Endothelial cell of umbilical vein (primary cell): ENCODE measurements at regions not wholly inside any gene's neighbourhood (a gene's known extent, or its start where the extent isn't known, plus 50 kb on each side); places are given as distances from the start of the nearest gene placed in this dataset.

Experiments
- BruUV-seq: library from RNA; stranded (reverse); fragments of 400-500 nt; replicated peaks from 2 replicates; lab custom pipeline; 2021; lab: Mats Ljungman, UMichigan
- CTCF ChIA-PET: fragments of 300-600, 350-600 bp; sonication (Branson Sonifier 250); formaldehyde crosslinking; loops from one replicate; lab custom pipeline; 2021; ENCODE audit warnings: antibody characterized with exemption, inconsistent platforms; lab: Charles Lee
- POLR2A ChIA-PET: fragments of 300-600, 350-600 bp; sonication (Branson Sonifier 250); formaldehyde crosslinking; loops from one replicate; lab custom pipeline; 2021; ENCODE audit warnings: antibody characterized with exemption, inconsistent platforms; lab: Charles Lee
- DNase-seq: peaks from one replicate; pipeline ENCODE4 v3.0.0-alpha.2; 2011; ENCODE audit warnings: low read depth, low spot score
- FAIRE-seq: peaks from 2 replicates; lab custom pipeline; 2011; peaks lifted over from hg19 to GRCh38; lab: Jason Lieb, UNC
- H2AFZ ChIP-seq: 2 replicates; pipeline ENCODE4 v1.6.0; 2012; ENCODE audit warnings: low read depth, low read length, control low read depth, inconsistent platforms
- H3K27ac ChIP-seq: 2 replicates; pipeline ENCODE4 v1.5.1; 2011; ENCODE audit warnings: low read depth, mild to moderate bottlenecking, control low read depth, low read length, moderate library complexity; ENCODE audit not compliant: insufficient read depth
- H3K27me3 ChIP-seq, 2 experiments: 2 replicates each; pipeline versions ENCODE4 v1.6.0 to v1.6.1; 2011; ENCODE audit warnings: low read length in 2 of 2, mixed read lengths in 1 of 2; ENCODE audit not compliant: control insufficient read depth in 2 of 2, insufficient read depth in 2 of 2
- H3K36me3 ChIP-seq, 2 experiments: 2 replicates in 1 of 2; 3 replicates in 1 of 2; pipeline ENCODE4 v1.5.1; 2011; ENCODE audit warnings: low read length in 2 of 2, mild to moderate bottlenecking in 1 of 2, moderate library complexity in 1 of 2; ENCODE audit not compliant: control insufficient read depth in 2 of 2, insufficient read depth in 2 of 2; ENCODE audit errors: extremely low read depth in 1 of 2
- H3K4me1 ChIP-seq: 3 replicates; pipeline ENCODE4 v1.5.1; 2011; ENCODE audit warnings: mild to moderate bottlenecking, low read length; ENCODE audit not compliant: control insufficient read depth, insufficient read depth; ENCODE audit errors: extremely low read depth
- H3K4me2 ChIP-seq: 2 replicates; pipeline ENCODE4 v1.6.1; 2011; ENCODE audit warnings: low read length, control low read depth, mixed read lengths; ENCODE audit not compliant: insufficient read depth
- H3K4me3 ChIP-seq, 3 experiments: fragments of 200-600 bp in 1 of 3; sonication (generic), shearing (Covaris generic) in 1 of 3; replicated peaks in 1 of 3; 2 replicates each; pipeline ENCODE4 v1.5.1; 2011 to 2016; ENCODE audit warnings: control low read depth in 3 of 3, low read length in 3 of 3, mild to moderate bottlenecking in 2 of 3, inconsistent platforms in 1 of 3, low read depth in 1 of 3, moderate library complexity in 1 of 3; ENCODE audit not compliant: insufficient read depth in 1 of 3
- H3K79me2 ChIP-seq: 2 replicates; pipeline ENCODE4 v1.6.0; 2012; ENCODE audit warnings: low read length, inconsistent platforms; ENCODE audit not compliant: control insufficient read depth, insufficient read depth
- H3K9ac ChIP-seq: replicated peaks from 2 replicates; pipeline ENCODE3; 2011; ENCODE audit warnings: low read length, control low read depth; ENCODE audit not compliant: insufficient read depth; ENCODE audit errors: extremely low read depth
- H3K9me1 ChIP-seq: replicated peaks from 3 replicates; pipeline ENCODE4 v1.6.0; 2011; ENCODE audit warnings: mild to moderate bottlenecking, low read length; ENCODE audit not compliant: control insufficient read depth, insufficient read depth; ENCODE audit errors: extremely low read depth
- H3K9me3 ChIP-seq: replicated peaks from 2 replicates; pipeline ENCODE4 v1.5.1; 2012; ENCODE audit warnings: low read length, inconsistent platforms; ENCODE audit not compliant: control insufficient read depth, insufficient read depth
- H4K20me1 ChIP-seq: replicated peaks from 2 replicates; pipeline ENCODE3; 2011; ENCODE audit warnings: mild to moderate bottlenecking, low read length; ENCODE audit not compliant: control insufficient read depth, insufficient read depth; ENCODE audit errors: extremely low read depth
- EZH2 ChIP-seq: IDR thresholded peaks from 2 replicates; pipeline ENCODE4 v1.6.1; 2012; ENCODE audit warnings: borderline replicate concordance, low read depth, mild to moderate bottlenecking, moderate library complexity, low read length, inconsistent platforms; ENCODE audit not compliant: severe bottlenecking
- FOS ChIP-seq: IDR thresholded peaks from 2 replicates; pipeline ENCODE4 v1.6.1; 2011; ENCODE audit warnings: mild to moderate bottlenecking, low read length, moderate library complexity, borderline replicate concordance; ENCODE audit not compliant: insufficient read depth
- GATA2 ChIP-seq: IDR thresholded peaks from 2 replicates; pipeline ENCODE4 v1.7.0; 2011; ENCODE audit warnings: low read depth, mild to moderate bottlenecking, moderate library complexity, mixed read lengths, low read length; ENCODE audit not compliant: insufficient read length, insufficient read depth
- JUN ChIP-seq: IDR thresholded peaks from 2 replicates; pipeline ENCODE4 v1.6.1; 2011; ENCODE audit warnings: borderline replicate concordance, low read depth; ENCODE audit not compliant: insufficient read length, insufficient read depth
- MYC ChIP-seq: IDR thresholded peaks from one replicate; pipeline ENCODE4 v1.6.1; 2011; ENCODE audit warnings: mild to moderate bottlenecking, low read depth, low read length
- POLR2A ChIP-seq: IDR thresholded peaks from 2 replicates; pipeline ENCODE4 v1.6.1; 2012; ENCODE audit warnings: low read depth, mild to moderate bottlenecking, control low read depth, low read length
- POLR2AphosphoS5 ChIP-seq: IDR thresholded peaks from 2 replicates; pipeline ENCODE4 v1.6.1; 2012; ENCODE audit warnings: low read depth, mild to moderate bottlenecking, control low read depth, low read length, moderate library complexity; ENCODE audit not compliant: insufficient read depth
- dilution Hi-C: fragments of 300-500 bp; cut with MboI; formaldehyde crosslinking; loops from one replicate; pipeline ENCODE4 v1.15.0; 2019; ENCODE audit warnings: low sequenced_read_pairs; ENCODE audit not compliant: extremely low pct_ligation_motif_present
- intact Hi-C: fragments of 100-400 bp; cut with micrococcal nuclease; formaldehyde crosslinking; loops from one replicate; pipeline ENCODE4 v1.10.0; 2022
- TF ChIP-seq, protein P1 (sequence below), 2 donors: IDR thresholded peaks; 1 replicate in 1 of 2; 2 replicates in 1 of 2; pipeline ENCODE4 v1.5.1; 2011; ENCODE audit warnings: low read length in 2 of 2, mild to moderate bottlenecking in 2 of 2, moderate library complexity in 2 of 2, control low read depth in 1 of 2, inconsistent platforms in 1 of 2, low read depth in 1 of 2; ENCODE audit not compliant: insufficient read depth in 1 of 2; ENCODE audit errors: extremely low read depth in 1 of 2
- TF ChIP-seq, protein P2 (sequence below): IDR thresholded peaks from 2 replicates; pipeline ENCODE4 v1.6.1; 2011; ENCODE audit not compliant: insufficient read depth, insufficient read length

DNA sequence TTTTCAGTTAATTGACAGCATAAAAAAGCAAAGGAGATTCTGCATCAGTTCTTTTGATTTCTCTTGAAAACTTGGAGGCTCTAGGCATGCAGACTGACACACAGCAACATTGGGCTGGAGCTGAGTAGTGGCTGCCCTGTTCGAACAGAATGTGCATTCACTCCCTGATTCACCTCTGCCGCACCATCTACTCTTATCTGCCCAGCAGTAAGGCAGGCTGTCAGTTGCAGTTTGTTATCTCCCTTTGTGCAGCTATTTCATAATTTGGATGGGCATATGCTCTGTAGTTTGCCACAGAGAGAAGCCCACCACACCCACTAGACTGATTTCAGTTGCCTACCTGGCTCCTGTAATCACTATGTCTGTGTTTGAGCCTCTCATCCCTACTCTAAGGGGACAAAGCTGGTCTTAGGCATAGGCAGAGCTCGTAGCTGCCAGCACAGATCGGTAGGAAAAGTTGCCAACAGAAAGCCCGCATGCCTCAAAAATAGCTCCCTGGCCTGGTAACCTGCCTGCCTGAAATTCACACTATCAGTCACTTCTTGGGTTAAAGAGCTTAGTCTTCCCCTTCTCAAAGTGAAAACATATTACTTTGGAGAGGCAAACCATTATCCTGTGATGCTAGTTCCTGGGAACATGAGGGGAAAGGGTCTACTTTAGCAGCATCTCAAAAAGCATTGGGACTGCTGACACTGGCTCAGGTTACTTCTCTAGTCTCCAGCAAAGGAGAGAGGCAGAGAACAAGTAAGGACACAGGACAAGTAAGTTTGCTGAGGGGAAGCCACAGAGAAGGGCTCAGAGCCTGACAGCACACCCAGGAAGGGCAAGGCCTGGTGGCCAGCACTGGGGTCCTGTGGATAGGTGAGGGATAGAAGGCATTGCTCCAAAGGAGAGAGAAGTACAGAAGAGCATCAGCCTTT, 75.9 kb upstream of the TMEM164 start:
- DNase-seq (no peak), FAIRE-seq (no peak)
- no peaks in the 10 kb centered on the region for H3K9me1 ChIP-seq
- no peaks in the 10 kb centered on the region for H3K4me1 ChIP-seq
- H3K27ac ChIP-seq = no peak overlapping the region
- ChIA-PET CTCF (no interaction called here), POLR2A (no interaction called here)
- H3K4me2 ChIP-seq = no peak overlapping the region
- BruUV-seq = no TSS peak
- no peaks in the 10 kb centered on the region for H3K9me3 ChIP-seq
- H3K36me3 ChIP-seq = no peaks in the 10 kb centered on the region
- H4K20me1 ChIP-seq = no peaks in the 10 kb centered on the region
- H3K9ac ChIP-seq = no peak overlapping the region
- no peaks in the 10 kb centered on the region for H3K79me2 ChIP-seq
- TF ChIP-seq POLR2A (no peak), GATA2 (no peak), POLR2AphosphoS5 (no peak), EZH2 (no peak), JUN (no peak), MYC (no peak), FOS (no peak)
- TF ChIP-seq, protein P1, sequence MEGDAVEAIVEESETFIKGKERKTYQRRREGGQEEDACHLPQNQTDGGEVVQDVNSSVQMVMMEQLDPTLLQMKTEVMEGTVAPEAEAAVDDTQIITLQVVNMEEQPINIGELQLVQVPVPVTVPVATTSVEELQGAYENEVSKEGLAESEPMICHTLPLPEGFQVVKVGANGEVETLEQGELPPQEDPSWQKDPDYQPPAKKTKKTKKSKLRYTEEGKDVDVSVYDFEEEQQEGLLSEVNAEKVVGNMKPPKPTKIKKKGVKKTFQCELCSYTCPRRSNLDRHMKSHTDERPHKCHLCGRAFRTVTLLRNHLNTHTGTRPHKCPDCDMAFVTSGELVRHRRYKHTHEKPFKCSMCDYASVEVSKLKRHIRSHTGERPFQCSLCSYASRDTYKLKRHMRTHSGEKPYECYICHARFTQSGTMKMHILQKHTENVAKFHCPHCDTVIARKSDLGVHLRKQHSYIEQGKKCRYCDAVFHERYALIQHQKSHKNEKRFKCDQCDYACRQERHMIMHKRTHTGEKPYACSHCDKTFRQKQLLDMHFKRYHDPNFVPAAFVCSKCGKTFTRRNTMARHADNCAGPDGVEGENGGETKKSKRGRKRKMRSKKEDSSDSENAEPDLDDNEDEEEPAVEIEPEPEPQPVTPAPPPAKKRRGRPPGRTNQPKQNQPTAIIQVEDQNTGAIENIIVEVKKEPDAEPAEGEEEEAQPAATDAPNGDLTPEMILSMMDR (IDR thresholded peaks at IDR 0.05; ENCODE audit: extremely low read depth in 1 of 2, insufficient read depth in 1 of 2, low read depth in 1 of 2, low read length in 2 of 2) = no peak
- TF ChIP-seq, protein P2, sequence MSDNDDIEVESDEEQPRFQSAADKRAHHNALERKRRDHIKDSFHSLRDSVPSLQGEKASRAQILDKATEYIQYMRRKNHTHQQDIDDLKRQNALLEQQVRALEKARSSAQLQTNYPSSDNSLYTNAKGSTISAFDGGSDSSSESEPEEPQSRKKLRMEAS = no peak
- intact Hi-C loops = no loop called here
- dilution Hi-C loops = no loop called here
- H3K4me3 ChIP-seq = no peak overlapping the region
- H2AFZ ChIP-seq = no peak overlapping the region
- H3K27me3 ChIP-seq = no peaks in the 10 kb centered on the region
